ENCODE measurements at regions not wholly inside any gene's neighbourhood (a gene's known extent, or its start where the extent isn't known, plus 50 kb on each side); places are given as distances from the start of the nearest gene placed in this dataset.

GRCh38 chr13:73551736-73552135 lies 492.9 kb downstream of the KLF5 start:
- TF ChIP-seq, protein P1, sequence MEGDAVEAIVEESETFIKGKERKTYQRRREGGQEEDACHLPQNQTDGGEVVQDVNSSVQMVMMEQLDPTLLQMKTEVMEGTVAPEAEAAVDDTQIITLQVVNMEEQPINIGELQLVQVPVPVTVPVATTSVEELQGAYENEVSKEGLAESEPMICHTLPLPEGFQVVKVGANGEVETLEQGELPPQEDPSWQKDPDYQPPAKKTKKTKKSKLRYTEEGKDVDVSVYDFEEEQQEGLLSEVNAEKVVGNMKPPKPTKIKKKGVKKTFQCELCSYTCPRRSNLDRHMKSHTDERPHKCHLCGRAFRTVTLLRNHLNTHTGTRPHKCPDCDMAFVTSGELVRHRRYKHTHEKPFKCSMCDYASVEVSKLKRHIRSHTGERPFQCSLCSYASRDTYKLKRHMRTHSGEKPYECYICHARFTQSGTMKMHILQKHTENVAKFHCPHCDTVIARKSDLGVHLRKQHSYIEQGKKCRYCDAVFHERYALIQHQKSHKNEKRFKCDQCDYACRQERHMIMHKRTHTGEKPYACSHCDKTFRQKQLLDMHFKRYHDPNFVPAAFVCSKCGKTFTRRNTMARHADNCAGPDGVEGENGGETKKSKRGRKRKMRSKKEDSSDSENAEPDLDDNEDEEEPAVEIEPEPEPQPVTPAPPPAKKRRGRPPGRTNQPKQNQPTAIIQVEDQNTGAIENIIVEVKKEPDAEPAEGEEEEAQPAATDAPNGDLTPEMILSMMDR (IDR thresholded peaks at IDR 0.05): no peak
- TF ChIP-seq POLR2A (IDR thresholded peaks at IDR 0.05) (no peak), EP300 (IDR thresholded peaks at IDR 0.05) (no peak)
